Activated CD8-positive, alpha-beta memory T cell treated with anti-CD3 and anti-CD28 coated beads for 4 hours (primary cell): ENCODE measurements at regions not wholly inside any gene's neighbourhood (a gene's known extent, or its start where the extent isn't known, plus 50 kb on each side); places are given as distances from the start of the nearest gene placed in this dataset.
"Not testable (repeated sequence)": the region's sequence is repeated elsewhere in the genome, so short reads cannot be mapped to it uniquely, and the experiment has no call there.

Experiments used
- DNase-seq, 2 donors: peaks; one replicate each; pipeline ENCODE4 v3.0.0-alpha.2; 2020; ENCODE audit warnings: low read depth in 2 of 2

DNA sequence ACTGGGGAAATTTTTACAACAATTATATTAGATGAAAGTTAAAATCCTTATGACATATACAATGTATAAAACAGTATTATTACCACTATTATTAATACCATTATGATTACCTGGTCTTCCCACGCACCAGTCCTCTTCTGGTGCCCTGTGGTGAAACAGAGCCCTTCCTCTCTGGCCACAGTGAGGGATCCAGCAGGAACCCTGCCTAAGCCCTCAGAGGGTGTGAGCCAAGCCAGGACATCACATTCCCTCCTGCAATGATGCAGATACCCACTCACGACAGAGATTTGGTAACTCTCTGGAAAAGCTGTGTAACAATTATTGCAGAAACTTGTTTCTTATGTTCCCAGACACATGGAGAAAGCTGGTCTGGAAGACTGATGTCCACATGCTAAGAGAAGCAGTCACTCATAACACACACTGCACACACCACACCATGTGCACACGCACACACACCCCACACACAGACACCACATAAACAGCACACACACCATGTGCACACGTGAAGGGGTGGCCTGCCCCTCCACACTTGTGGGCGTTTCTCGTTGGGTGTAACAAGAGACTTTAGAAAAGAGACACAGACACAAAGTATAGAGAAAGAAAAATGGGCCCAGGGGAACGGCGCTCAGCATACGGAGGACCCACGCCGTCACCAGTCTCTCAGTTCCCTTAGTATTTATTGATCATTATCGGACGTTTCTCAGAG is 1373.8 kb upstream of the DEFB115 start:
- DNase-seq, result not testable (repeated sequence)

DNA sequence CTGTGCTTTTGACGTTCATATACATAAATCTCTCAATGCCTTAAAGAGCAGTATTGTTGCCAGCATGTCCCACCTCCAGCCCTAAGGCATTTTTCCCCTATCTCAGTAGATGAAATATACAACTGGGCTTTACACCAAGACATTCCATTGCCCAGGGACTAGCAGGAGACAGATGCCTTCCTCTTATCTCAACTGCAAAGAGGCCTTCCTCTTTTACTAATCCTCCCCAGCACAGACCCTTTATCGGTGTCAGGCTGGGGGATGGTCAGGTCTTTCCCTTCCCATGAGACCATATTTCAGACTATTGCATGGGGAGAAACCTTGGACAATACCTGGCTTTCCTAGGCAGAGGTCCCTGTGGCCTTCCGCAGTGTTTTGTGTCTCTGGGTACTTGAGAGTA is 1373.1 kb upstream of the DEFB115 start:
- not testable (repeated sequence) for DNase-seq

GRCh38 chr20:29885282-29886185 is 1371.9 kb upstream of the DEFB115 start:
- not testable (repeated sequence) for DNase-seq

- DNase-seq, result not testable (repeated sequence)
These were observed 1365.9 kb upstream of the DEFB115 start for GRCh38 chr20:29891555-29891954.
